PC-3 (cell line): ENCODE measurements at regions not wholly inside any gene's neighbourhood (a gene's known extent, or its start where the extent isn't known, plus 50 kb on each side); places are given as distances from the start of the nearest gene placed in this dataset.

Source experiments
- ATAC-seq: fragments of 200-7000 bp; cut with Tn5 transposase; 2 replicates; pipeline ENCODE4 v1.9.1; 2020; ENCODE audit warnings: mild to moderate bottlenecking, moderate library complexity
- BruUV-seq: library from RNA; stranded (reverse); fragments of 400-500 nt; replicated peaks from 2 replicates; lab custom pipeline; 2021; lab: Mats Ljungman, UMichigan
- CTCF ChIA-PET: fragments of 300-600 bp; sonication (Branson Sonifier 250); formaldehyde crosslinking; loops from one replicate; lab custom pipeline; 2022; ENCODE audit warnings: antibody characterized with exemption; lab: Charles Lee
- POLR2A ChIA-PET: fragments of 300-600 bp; sonication (Branson Sonifier 250); formaldehyde crosslinking; loops from one replicate; lab custom pipeline; 2022; ENCODE audit warnings: antibody characterized with exemption; ENCODE audit not compliant: unreplicated experiment; lab: Charles Lee
- DNase-seq: peaks from one replicate; pipeline ENCODE4 v3.0.0-alpha.2; 2015
- H2AFZ ChIP-seq: fragments of 300-600 bp; sonication (generic); 2 replicates; pipeline ENCODE4 v1.6.0; 2016; ENCODE audit warnings: antibody characterized with exemption, low read length
- H3F3A ChIP-seq: fragments of 300-600 bp; sonication (generic); one replicate; pipeline ENCODE4 v1.6.0; 2017; ENCODE audit warnings: antibody characterized with exemption, low read length, control low read depth, mild to moderate bottlenecking; ENCODE audit not compliant: unreplicated experiment
- H3K27ac ChIP-seq: fragments of 300-600 bp; sonication (generic); 2 replicates; pipeline ENCODE4 v1.5.1; 2016; ENCODE audit warnings: mild to moderate bottlenecking, low read length
- H3K27me3 ChIP-seq: fragments of 300-600 bp; sonication (generic); 2 replicates; pipeline ENCODE4 v1.6.1; 2016; ENCODE audit warnings: low read length, mixed read lengths
- H3K36me3 ChIP-seq: fragments of 300-600 bp; sonication (generic); 2 replicates; pipeline ENCODE4 v1.6.1; 2016; ENCODE audit warnings: low read depth, mixed run types, low read length, mixed read lengths
- H3K4me1 ChIP-seq: fragments of 300-600 bp; sonication (generic); 2 replicates; pipeline ENCODE4 v1.5.1; 2016; ENCODE audit warnings: low read length; ENCODE audit not compliant: insufficient read depth
- H3K4me2 ChIP-seq: fragments of 300-600 bp; sonication (generic); 2 replicates; pipeline ENCODE4 v1.6.0; 2016; ENCODE audit warnings: low read length
- H3K4me3 ChIP-seq: fragments of 300-600 bp; sonication (generic); 2 replicates; pipeline ENCODE4 v1.5.1; 2016; ENCODE audit warnings: mild to moderate bottlenecking, low read length, mixed read lengths
- H3K79me2 ChIP-seq: fragments of 300-600 bp; sonication (generic); 2 replicates; pipeline ENCODE4 v1.6.1; 2017; ENCODE audit warnings: low read length, mixed read lengths
- H3K9ac ChIP-seq: fragments of 300-600 bp; sonication (generic); 2 replicates; pipeline ENCODE4 v1.6.0; 2016; ENCODE audit warnings: mild to moderate bottlenecking, low read length
- H3K9me2 ChIP-seq: fragments of 300-600 bp; sonication (generic); replicated peaks from 2 replicates; pipeline ENCODE4 v1.6.1; 2016; ENCODE audit warnings: mixed run types, low read length, mixed read lengths
- H3K9me3 ChIP-seq: fragments of 300-600 bp; sonication (generic); 2 replicates; pipeline ENCODE4 v1.6.1; 2016; ENCODE audit warnings: low read length, mixed read lengths
- H4K20me1 ChIP-seq: fragments of 300-600 bp; sonication (generic); 2 replicates; pipeline ENCODE4 v1.6.1; 2016; ENCODE audit warnings: low read length, mixed read lengths
- CTCF ChIP-seq: fragments of 300-600 bp; sonication (generic); conservative IDR thresholded peaks from 2 replicates; pipeline ENCODE4 v1.5.1; 2017; ENCODE audit warnings: antibody characterized with exemption, low read depth, mild to moderate bottlenecking, low read length
- EZH2 ChIP-seq: fragments of 300-600 bp; sonication (generic); IDR thresholded peaks from one replicate; pipeline ENCODE4 v1.6.1; 2017; ENCODE audit warnings: antibody characterized with exemption, mild to moderate bottlenecking, low read length; ENCODE audit not compliant: unreplicated experiment
- EZH2phosphoT487 ChIP-seq: fragments of 300-600 bp; sonication (generic); IDR thresholded peaks from 2 replicates; pipeline ENCODE4 v1.6.1; 2018; ENCODE audit warnings: mild to moderate bottlenecking, antibody characterized with exemption, low read length, borderline replicate concordance
- intact Hi-C: fragments of 100-400 bp; cut with micrococcal nuclease; formaldehyde crosslinking; loops from 2 replicates; pipeline ENCODE4 v1.9.0; 2023

- intact Hi-C loops, result no loop called here
- TF ChIP-seq EZH2 (no peak), CTCF (no peak), EZH2phosphoT487 (no peak)
- Histone ChIP-seq H4K20me1 (no peaks in the 10 kb centered on the region), H3K4me3 (no peak overlapping the region), H3K79me2 (no peaks in the 10 kb centered on the region), H3K9me3 (peaks cover 6% of the 10 kb centered on the region; the same call in 1 of the 2 replicates), H3F3A (no peaks in the 10 kb centered on the region), H3K9me2 (no peaks in the 10 kb centered on the region), H3K36me3 (no peaks in the 10 kb centered on the region), H3K27ac (no peak overlapping the region), H3K9ac (no peak overlapping the region), H2AFZ (no peak overlapping the region), H3K27me3 (no peaks in the 10 kb centered on the region), H3K4me2 (no peak overlapping the region), H3K4me1 (no peaks in the 10 kb centered on the region)
- ChIA-PET CTCF (no interaction called here), POLR2A (no interaction called here)
- ATAC-seq (peak; percentile 83), DNase-seq (no peak)
- BruUV-seq, result no TSS peak
Measured at GRCh38 chr3:35071772-35072171, 567.6 kb upstream of the ARPP21 start.

- Histone ChIP-seq H3K36me3 (no peaks in the 10 kb centered on the region), H3K27ac (no peak overlapping the region), H3K9ac (no peak overlapping the region), H3K4me1 (no peaks in the 10 kb centered on the region), H4K20me1 (no peaks in the 10 kb centered on the region), H3K4me3 (no peak overlapping the region), H3K79me2 (no peaks in the 10 kb centered on the region), H3K27me3 (no peaks in the 10 kb centered on the region), H2AFZ (no peak overlapping the region), H3K4me2 (no peak overlapping the region), H3F3A (no peaks in the 10 kb centered on the region), H3K9me2 (no peaks in the 10 kb centered on the region), H3K9me3 (peaks cover 12% of the 10 kb centered on the region)
- no peak for ATAC-seq
- intact Hi-C loops, result no loop called here
- no peak for TF ChIP-seq CTCF
- no peak for TF ChIP-seq EZH2phosphoT487
- TF ChIP-seq EZH2, result no peak
- POLR2A ChIA-PET, result no interaction called here
- CTCF ChIA-PET, result no interaction called here
- no TSS peak for BruUV-seq
- no peak for DNase-seq
Measured at GRCh38 chr3:35078780-35079179, 560.5 kb upstream of the ARPP21 start.

GRCh38 chr3:35079403-35079802, 559.9 kb upstream of the ARPP21 start:
- H3K4me2 ChIP-seq, result no peak overlapping the region
- no TSS peak for BruUV-seq
- no peaks in the 10 kb centered on the region for H4K20me1 ChIP-seq
- H3K27me3 ChIP-seq, result no peaks in the 10 kb centered on the region
- no peaks in the 10 kb centered on the region for H3F3A ChIP-seq
- H3K4me3 ChIP-seq, result no peak overlapping the region
- H3K9me3 ChIP-seq, result peaks cover 16% of the 10 kb centered on the region
- no peaks in the 10 kb centered on the region for H3K36me3 ChIP-seq
- no peaks in the 10 kb centered on the region for H3K79me2 ChIP-seq
- ChIA-PET CTCF (no interaction called here), POLR2A (no interaction called here)
- ATAC-seq (no peak), DNase-seq (no peak)
- H3K27ac ChIP-seq, result no peak overlapping the region
- H2AFZ ChIP-seq, result no peak overlapping the region
- H3K4me1 ChIP-seq, result no peaks in the 10 kb centered on the region
- TF ChIP-seq EZH2, result no peak
- no peak for TF ChIP-seq CTCF
- no peak for TF ChIP-seq EZH2phosphoT487
- no peak overlapping the region for H3K9ac ChIP-seq
- H3K9me2 ChIP-seq, result no peaks in the 10 kb centered on the region
- intact Hi-C loops, result no loop called here
